Renal cortical epithelial cell (primary cell): ENCODE measurements at regions not wholly inside any gene's neighbourhood (a gene's known extent, or its start where the extent isn't known, plus 50 kb on each side); places are given as distances from the start of the nearest gene placed in this dataset.

Experiments
- DNase-seq: peaks from one replicate; pipeline ENCODE4 v3.0.0-alpha.2; 2011; ENCODE audit warnings: low read depth

DNA sequence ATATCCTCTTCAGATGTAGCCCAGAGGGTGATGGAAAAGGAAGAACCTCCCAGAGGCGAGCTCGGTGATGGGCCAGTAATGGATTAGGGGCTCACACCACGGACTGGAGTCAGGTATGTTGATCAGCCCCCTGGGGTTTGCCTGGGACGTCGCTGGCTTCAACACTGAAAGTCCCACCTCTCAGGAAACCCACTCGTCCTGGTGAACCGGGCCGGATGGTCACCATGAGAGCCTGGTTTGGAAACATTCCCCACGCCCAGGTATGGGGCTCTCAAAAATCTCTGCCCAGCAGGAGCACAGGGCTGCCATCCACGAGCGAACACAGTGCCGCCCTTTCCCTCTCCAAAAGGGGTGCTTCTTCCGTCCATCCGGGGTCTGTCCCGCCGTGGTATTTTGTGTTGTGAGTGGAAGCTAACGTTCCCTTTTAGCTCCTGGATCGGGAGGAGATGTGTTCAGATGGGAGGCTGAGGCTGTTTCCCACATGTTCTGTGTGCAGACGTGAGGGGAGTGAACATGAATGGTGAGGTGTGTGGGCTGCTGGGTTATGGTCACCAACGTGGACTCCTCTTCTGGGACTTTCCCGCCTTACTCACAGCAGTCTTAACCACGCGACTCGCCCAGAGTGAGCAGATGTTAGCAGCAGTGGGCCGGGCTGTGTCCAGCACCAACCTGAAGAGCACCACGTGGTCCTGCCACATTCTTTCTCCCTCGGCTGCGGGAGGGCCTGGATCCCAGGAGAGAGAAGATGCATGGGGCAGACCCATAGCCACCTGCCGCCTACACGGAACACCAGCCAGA is 139.2 kb downstream of the KIF26A start:
- DNase-seq: no peak

DNA sequence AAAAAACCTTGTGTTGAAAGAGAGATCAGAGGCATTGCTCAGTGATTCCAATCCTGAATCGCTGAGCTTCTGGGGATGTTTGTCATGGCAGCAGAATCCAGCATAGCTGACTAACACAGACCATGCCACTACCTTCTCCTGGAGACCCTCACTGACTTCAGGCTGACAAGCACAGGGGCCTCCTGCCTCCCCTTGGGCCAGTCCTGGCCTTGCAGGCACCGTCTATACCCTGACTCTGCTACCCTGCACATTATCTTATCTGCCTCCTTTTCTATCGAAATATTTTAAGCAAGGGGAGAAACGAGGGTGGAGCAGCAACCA is 139.8 kb downstream of the KIF26A start:
- no peak for DNase-seq

DNA sequence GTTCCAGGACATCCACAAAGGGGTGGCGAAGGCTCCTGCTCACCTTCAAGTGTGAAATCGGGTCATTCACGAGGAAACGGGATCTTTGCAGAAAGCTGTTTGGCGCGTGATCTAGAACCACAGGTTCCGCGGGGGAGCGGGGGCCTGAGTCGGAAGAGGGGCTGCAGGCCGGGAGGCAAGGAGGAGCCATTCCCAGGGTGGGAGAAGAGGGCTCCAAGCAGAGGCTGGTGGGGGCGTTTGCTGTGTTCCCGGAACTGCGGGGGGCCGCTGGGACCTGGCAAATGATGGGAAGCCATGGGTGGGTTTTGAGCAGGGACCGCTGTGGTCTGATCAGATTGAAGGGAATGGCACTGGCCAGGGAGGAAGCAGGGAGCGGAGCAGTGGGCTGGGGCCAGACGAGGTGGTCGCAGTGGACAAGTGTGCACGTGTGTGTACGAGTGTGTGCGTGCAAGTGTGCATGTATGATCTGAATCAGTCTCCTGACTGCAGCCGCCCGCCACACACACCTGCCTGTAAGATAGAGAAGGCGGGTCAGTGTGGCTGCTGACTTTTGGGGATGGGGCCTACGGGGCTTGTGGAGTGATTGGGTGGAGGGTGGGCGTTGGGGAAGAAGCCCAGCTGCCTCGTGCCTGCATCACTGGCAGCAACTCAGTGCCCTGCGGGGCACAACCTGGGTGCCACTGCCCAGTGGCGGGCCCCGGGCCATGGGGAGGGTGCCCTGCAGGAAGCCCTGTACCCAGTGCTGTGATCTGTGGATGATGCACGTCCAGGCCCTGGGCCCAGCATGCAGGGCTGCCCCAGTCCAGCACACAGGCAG is 141.9 kb downstream of the KIF26A start:
- DNase-seq: no peak

DNA sequence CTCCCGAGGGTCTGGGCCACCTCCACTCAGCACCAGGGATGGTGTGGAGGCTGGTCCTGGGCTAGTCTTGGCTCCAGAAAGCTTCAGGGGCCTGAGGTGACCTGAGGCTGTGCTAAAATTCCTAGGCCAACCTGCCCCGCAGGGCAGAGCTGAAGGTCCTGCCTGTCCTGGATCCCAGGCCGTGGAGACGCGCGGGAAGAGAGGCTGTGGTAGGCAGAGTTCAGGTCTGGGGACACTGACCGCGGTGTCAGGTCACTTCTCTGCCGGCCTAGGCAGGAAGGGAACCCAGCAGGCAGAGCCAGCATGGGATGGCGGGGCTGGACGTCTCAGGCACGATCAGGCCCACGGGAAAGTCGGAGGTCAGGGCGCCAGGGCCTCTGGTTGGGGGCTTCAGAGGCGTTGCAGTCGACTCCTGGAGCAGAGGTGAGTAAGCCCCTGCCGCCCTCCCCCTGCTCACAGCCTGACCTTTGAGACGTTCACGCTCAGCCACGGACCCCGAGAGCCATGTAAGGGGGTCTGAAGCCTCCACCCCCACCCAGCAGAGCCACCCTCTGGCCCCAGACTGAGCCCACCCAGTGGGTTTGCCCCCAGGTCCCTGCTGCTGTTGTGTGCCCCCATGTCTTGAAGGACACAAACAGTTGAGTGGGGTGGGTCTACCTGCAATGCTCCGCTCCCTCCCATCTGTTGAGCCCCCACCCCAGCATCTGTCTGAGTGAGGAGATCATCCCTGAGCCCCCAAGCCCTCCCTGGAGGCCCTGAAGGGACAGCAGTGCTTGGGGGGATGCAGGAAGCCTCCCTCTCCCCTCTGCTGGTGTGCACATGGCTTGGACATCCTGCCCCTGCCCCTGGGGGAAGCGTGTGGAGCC is 142.7 kb downstream of the KIF26A start:
- no peak for DNase-seq

DNA sequence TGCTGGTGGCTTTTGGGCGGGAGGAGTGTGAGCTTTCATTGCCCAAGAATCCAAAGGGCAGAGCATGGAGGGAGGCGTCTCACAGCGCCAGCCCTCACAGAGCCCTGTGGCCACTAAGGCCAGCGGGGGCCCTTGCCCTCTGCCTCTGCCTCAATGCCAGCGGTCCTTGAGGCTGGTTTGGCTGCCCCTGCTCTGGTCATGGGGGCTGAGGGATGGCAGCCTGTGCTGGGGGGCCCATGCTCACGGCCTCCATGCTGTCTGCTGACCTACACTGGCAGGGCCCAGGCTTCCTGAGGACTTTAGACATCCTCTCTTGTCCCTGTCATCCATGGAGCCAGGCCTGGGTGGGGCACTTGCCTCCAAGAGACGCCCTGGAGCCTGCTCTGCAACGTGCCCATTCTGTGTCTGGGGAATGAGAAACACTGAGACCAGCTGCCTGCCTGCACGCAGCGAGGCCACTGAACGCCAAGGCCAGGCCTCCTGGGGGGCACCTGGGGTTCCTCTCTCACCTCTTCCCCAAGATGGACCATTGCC is 143.4 kb downstream of the KIF26A start:
- no peak for DNase-seq

DNA sequence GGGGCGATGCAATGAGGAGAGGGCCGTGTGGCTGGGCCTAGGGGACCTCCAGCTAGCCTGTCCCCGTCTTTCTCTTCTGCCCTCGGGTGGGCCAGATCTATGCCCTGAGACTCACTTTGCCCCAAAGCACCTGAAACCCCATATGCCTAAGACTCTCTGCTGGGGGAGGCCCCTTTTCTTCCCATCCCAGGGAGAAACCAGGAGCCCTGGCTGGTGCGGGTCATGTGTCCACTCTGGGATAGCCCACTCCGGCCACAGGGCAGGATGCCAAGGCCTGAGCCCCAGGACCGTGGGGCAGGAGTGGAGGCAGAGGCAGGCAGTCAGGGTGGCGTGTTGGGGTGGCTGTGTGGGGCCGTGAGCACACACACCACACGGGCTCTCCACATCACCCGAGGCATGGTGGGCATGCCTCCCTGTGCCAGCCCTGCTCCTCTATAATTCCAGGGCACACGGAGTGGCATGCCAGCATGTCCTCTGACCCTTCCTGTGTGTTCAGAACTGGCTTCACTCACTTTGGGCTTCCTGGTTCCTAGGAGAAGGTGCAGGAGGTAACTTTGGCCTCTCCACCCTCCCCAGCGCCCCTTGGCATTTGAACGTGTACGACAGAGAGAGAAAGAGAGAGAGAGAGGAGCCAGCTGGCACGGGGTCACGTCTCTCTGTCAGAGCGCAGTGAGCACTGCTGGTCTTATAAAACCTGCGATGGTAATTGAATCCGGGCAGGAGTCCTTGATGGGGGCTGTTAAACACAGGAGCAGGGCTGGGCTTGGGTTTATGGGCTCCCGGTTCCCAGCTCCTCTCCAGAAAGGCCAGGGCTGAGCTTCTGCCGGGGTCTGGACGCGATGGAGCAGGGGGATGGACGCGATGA is 144.2 kb downstream of the KIF26A start:
- no peak for DNase-seq

DNA sequence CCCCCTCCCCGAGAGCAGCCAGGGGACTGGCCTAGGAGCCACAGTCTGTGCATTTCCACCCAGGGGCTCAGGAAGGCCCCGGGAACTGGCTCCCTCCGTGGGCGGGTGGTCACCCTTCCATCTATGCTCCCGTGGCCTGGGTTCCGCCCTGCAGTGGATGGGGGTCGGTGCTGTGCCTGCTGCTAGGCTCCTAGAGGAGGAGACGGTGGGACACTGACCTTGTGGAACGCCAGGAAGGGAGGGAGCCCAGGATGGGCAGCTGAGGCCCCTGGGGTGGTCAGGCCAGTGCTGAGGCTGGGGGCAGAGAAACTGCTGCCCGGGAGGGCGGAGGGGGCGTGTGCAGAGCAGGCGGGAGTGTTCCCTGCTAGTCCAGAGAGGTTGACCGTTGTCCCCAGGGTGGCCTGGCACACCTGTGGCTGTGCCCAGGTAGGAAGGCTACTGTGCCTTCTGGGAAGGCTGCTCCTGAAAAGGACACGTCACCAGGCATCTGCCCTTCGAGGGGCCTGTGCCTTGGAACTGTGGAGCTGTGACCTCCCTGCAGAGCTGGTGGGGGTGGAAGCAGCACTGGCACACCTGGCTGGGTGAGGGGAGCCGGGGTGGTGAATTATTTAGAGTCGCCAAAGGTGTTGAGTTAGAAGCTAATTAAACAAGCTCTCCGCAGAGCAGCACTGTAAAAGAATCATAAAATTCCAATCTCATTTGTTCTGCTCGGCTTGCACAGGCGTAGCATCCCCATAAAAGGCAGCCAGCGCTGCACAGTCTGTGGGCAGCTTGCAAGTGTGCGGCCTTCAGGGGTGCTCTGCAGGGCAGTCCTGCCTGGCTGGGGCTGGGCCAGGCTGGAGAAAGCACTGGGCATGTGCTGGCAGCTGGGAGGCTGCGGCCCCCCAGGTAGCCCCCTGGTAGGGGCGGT is 145.1 kb downstream of the KIF26A start:
- DNase-seq: no peak

DNA sequence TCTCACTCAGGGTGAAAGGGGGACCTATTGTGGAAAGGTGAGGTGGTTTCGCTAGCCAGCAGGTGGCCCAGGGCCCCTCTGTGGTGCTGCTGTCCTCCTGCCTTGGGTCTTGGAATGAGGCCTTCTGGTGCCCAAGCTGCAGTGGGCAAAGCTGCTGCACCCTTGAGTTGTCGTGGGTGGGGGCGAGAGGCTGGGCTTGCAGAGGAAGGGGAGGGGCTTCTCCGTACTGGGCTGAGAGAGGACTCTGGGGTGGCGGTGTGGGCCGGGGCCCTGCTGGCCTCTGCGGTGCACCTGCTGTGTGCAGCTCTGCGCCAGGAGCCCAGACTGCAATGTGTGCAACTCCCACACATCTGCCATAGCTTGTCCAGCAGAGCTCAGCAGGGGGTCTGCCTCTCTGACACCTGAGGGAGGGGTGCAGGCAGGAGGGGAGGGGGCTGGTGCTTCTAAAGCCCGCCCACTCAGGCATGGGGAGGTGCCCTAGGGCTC is 145.8 kb downstream of the KIF26A start:
- no peak for DNase-seq

DNA sequence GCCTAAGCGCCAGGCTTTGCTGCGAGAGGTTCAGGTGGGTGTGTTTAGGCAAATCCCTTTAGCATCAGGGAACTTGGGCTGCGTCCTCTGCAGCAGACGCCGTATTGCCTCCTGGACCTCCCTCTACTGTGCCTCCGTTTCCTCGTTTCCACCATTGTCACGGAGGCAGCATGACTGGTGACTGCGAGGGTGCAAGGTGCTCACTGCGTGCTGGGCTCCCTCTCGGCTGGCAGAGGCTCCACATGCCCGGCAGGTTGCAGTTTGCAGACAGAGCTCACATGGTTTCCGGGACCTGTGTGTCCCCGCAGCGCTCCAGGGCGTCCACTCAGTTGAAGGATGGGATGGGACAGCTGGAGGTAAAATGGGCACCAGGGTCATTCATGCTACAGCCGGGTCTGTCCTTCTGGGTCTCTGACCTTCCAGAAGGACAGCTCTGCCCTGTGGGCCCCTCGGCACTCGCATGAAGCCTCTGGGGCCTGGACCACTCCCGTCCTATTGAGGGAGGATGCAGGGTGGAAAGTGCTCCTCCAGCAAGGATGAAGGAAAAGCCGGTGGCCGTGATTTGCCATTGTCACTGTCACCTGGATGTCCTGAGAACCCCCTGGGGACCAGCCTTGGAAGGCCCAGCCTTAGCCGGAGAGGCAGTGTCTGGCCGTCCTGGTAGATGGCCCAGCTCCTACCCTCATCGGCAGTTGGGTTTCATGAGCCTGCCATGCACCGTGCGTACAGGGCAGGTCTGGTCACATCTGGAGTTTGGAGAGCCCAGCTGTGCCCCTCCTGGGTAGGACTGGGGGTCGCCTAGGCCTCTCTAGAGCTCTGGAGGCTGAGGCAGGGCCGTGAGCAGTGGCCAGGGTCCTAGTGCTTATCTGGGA is 146.5 kb downstream of the KIF26A start:
- DNase-seq: no peak

DNA sequence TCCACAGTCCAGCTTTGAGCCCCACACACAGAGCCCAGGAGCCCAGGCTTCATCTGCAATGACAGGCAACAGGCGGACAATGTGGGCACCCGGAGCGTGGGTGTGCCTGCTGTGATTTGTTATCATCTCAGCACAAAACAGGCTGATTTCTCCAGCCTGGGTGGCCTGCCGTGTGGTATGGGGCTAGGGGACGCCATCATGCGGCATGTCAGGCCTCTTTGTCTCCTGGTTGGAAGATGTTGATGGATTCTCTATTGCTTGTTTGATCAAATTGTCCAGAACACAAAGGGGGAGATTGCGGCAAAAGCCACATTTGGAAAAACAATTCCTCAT is 147.1 kb downstream of the KIF26A start:
- DNase-seq: no peak

DNA sequence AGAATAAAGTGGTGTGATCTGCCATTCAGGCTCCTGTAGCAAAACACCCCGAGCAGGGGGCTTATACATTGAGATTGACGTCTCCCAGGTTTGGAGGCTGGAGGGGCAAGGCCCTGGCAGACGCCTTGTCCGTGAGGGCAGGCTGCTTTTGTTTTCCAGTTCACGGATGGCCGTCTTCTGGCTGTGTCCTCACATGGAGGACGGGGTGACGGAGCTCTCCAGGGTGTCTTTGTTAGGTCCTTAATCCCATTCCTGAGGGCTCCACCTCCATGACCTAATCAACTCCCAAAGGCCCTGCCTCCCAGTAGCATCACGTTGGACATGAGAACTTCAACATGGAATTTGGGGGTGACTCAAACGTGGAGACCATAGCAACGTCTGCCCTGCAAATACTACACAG is 147.7 kb downstream of the KIF26A start:
- DNase-seq: no peak

DNA sequence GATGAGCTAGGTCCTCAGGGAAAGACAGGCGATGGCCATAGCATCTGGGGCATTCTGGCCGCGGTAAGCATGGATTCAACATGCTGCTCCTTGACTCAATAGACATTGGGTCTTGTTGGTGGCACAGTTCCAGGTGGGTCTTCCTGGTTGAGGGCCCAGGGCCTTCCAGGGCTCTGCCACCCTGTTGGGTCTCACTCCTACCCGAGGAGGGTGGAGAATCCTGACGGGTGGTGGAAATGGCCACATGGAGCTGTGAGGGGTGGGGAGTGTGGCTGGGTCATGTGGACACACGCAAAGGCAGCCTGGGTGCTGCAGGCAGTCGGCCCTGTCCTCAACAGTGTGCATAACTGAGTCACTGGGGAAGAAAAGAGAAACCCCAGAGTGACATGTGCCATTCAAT is 148.1 kb downstream of the KIF26A start:
- no peak for DNase-seq

DNA sequence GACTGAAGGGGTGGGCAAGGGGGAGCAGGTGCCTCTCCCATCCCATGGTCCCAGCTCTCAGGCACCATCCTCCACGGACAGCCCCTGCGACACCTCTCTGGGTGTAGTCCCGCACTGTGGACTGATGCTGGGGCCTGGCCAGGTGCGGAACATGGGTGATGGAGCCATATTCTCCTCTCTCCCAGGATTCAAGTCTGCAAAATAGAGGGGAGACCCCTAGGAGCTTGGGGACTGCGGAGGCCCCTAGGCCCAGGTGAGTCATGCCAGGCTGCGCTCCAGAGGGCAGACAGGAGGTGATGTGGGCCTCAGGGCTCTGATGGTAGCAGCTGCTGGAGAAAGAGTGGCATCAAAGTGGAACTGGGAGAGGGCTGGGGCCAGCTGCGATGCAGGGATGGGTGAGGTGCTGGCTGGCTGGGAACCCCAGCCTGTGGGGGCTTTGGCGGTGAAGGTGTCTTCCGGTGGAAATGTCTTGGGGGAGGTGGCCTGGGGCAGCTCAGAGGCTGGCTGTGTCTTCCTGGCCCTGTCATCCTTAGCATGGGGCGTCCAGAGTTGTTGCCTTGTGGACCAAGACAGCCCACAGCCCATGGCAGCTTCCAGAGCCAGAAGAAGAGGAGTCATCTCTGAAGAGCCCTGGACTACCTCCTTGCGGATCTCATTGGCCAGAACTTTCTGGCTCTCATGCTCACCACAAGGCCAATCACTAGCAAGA is 149.1 kb downstream of the KIF26A start:
- no peak for DNase-seq

DNA sequence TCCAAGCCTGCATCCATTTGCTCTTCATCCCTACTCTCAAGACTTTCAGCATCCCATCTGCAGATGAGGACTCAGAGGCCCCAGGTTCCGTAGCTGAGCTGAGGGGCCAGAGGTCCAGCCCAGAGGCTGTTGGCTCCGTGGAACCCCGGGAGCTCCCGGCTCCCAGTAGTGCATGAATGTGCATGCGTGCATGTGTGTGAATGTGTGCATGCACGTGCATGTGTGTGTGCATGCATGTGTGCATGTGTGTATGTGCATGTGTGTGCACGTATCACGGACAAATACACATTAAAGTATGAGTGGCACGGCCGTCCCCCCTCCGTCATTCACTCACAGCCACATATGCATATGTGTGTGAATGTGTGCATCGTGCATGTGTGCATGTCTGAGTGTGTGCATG is 149.9 kb downstream of the KIF26A start:
- DNase-seq: no peak

DNA sequence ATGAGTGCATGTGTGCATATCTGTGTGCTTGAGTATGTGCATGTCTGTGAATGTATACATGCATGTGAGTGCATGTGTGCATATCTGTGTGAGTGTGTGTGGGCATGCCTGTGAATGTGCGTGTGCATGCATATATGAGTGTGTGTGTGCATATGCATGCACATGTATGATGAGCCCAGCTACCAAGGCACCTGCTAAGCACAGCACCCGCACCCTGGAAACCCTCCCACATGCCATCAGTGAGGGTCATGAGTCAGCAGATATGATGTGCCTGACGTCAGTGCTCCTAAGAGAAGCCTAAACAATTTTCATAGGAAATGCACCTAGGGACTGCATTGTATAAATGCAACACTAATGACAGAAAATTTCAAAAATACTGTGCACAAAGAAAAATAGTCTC is 151.1 kb downstream of the KIF26A start:
- DNase-seq: no peak

DNA sequence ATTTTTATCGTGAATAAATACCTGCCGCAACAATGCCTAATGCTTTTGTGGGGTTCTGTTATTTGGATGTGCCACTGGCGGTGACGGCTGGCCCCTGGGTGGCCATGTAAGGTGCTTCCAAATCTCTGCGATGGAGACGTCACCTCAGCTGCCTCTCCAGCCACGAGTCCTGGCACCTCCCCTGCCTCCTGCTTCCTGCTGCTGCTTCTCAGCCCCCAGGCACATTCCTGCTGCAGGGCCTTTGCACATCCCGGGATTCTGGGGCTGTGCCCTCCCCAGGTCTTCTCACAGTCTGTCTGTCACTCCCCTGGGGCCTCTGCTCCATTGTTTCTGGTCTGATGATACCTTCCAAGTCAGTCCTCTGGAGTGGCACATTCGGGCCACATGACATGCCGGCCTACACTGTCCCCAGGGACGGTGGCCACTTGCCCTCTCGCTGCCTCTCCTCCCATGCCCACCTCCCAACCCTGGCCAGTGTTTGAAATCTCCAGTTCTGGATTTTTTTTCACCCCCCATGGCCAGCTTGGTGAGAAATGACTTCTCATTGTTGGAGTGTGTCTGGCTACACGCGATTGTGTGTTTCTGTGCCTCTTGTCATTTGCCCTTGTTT is 151.8 kb downstream of the KIF26A start:
- DNase-seq: no peak

DNA sequence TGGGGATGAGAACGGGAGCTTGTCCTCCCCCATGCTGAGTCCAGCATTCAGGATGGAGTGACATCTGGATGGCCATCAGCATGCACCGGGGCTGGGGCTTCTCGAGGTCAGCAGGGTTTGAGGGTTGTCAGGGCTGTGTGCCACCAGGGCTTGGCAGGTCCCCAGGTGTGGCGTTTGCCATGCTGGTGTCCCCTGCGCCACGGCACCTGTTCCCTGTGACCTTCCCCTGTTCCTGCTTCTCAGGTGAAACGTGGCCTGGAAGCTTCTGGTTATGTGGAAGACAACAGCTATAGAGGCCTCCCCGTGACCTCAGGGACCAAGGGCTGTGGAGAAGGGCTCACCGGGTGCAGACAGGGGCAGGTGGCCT is 152.4 kb downstream of the KIF26A start:
- no peak for DNase-seq
